Fibroblast of skin of left quadriceps (primary cell): ENCODE measurements at regions not wholly inside any gene's neighbourhood (a gene's known extent, or its start where the extent isn't known, plus 50 kb on each side); places are given as distances from the start of the nearest gene placed in this dataset.
"Not testable (repeated sequence)": the region's sequence is repeated elsewhere in the genome, so short reads cannot be mapped to it uniquely, and the experiment has no call there.

ENCODE experiments used
- DNase-seq, 2 experiments: peaks; one replicate each; pipeline ENCODE4 v3.0.0-alpha.2; 2013; ENCODE audit warnings: low read depth in 2 of 2

DNA sequence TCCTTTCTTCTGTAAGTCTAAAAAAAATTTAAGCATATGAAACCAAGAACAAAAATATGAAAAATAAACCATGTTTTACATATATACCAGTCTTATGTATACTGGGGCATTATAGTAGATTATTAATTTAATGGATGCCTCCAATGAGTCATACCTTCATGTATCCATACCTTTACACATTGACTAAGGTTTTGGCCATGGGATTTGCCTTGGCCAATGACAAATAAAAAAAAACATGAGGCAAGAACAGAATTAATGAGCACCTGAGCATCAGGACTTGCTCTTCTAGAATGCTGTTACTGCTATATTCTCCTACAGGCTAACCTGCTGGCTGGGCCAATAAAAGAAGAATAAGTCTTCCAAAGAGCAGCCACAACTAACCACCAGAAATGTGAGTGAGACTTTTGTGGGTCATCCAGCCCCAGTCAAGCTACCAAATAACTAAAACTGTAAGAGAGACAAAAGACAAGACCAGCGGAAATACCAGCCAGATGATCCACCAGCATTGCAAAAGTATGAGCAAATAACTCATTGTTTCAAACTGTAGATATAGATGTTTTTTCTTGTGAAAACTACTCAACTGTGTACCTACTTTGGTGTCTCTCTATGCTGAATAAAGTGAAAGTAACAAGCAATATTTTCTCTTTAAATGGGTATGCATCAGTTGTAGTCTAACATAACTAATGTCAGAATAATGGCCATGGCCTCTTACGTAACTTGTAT, 749.6 kb upstream of the VRK2 start:
- DNase-seq: no peak

- DNase-seq: no peak
Measured at GRCh38 chr2:57313678-57314077, 732.9 kb upstream of the VRK2 start.

GRCh38 chr2:57314682-57315081, 731.9 kb upstream of the VRK2 start:
- no peak for DNase-seq

- peak in 1 of 2 experiments; percentile 4 for DNase-seq
Measured at GRCh38 chr2:57330447-57330846, 716.2 kb upstream of the VRK2 start.

- DNase-seq: no peak
Measured at GRCh38 chr2:57333221-57333620, 713.4 kb upstream of the VRK2 start.

DNA sequence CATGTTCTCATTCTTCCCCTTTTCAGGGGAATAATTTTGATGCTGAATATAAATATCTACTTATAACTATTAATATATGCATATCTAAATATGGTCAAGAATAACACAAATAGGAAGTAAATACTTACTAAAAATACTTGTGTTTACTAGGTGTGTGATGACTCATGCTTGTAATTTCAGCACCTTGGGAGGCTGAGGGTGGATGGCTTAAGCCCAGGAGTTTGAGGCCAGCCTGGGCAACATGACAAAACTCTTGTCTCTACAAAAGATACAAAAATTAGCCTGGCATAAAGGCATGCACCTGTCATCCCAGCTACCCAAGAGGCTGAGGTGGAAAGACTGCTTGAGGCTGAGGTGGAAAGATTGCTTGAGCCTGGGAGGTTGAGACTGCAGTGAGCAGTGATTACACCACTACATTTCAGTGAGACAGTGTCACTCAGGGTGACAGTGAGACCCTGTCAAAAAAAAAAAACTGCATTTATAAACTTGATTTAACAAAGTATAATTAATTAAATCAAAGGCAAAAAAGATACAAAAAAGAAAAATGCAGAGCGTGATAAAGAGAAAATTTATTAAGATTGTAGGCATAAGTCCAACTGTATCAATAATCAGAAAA, 703.1 kb upstream of the VRK2 start:
- DNase-seq: no peak

DNA sequence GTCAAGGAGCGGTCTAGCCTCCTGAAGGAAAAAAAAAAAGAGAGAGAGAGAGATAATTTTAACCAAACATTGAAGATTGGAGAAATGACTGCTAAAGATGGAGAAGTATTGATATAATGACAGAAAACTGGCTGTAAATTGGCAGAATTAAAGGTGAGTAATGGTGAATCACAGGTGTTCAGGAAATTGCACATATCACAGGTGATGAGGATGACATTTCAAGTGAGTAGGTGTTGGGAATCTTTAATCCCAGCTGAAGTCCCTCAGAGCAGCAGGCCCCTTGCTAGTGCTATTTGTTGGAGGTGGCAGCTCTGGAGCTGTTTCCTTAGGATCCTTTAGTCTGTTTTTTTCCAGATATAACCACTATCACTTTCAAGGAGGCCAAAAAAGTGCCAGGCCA, 678.4 kb upstream of the VRK2 start:
- no peak for DNase-seq

- no peak for DNase-seq
Measured at GRCh38 chr2:57370882-57371585, 675.6 kb upstream of the VRK2 start.

GRCh38 chr2:57372237-57372984, 674.2 kb upstream of the VRK2 start:
- no peak for DNase-seq

GRCh38 chr2:57373530-57373929, 673.1 kb upstream of the VRK2 start:
- peak; percentile 71 to 78 for DNase-seq

GRCh38 chr2:57376985-57377384, 669.6 kb upstream of the VRK2 start:
- DNase-seq: no peak

DNA sequence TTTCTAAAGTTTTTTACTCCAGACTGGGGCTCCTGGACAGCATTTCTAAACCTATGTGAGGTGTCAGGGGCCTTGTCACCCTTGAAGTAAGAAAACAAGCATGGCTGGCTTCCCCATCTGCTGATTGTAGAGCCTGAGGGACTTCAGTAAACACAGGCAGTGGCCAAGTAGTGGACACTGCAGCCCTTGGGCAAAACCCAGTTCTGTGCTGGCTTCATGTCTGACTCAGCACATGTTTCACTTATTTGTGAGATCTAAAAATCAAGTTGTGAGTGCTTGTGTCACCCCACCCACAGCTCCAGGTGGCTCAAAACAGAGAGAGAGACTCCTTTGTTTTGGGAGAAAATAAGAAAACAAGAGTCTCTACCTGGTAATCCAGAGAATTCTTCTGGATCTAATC, 660.3 kb upstream of the VRK2 start:
- DNase-seq: no peak

GRCh38 chr2:57396355-57397098, 650.1 kb upstream of the VRK2 start:
- DNase-seq: no peak

DNA sequence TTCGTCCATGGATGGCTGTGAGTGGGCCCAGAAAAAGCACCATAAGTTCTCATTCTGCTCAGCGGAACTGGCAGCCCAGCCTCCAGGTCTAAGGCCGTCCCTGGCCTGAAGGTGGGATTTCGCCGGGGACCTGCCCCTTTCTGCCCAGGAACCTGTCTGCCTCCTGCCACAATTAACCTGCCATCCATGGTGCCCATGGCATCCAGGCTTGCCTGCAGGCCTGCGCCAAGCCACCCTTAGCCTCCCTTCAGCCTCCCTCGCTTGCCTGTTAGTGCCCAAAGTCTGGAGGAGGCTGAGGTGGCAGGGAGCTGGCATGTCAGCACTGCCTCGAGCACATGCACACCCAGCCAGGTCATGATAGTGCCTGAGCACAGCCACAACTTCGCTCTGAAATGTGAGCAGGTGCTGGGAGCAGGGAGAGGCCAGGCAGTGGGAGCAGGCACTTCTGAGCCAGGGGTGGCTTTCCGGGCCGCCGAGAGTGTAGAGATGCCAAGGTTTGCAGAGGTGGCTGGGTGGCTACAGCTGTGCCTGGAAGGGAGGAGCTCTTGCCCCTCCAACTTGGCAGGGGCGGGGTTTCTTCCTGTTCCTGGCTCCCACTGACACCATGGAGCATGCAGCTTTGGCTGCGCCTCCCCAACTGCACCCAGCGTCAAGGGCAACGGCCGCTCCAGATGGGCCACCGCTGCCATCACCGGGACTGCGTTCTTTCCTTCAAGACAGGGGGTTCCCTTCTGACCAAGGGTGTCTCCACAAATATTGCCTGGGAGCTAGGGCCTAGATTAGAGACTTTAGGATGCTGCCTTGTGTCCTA, 648.9 kb upstream of the VRK2 start:
- no peak for DNase-seq

GRCh38 chr2:57399057-57399456, 647.5 kb upstream of the VRK2 start:
- DNase-seq: no peak

DNA sequence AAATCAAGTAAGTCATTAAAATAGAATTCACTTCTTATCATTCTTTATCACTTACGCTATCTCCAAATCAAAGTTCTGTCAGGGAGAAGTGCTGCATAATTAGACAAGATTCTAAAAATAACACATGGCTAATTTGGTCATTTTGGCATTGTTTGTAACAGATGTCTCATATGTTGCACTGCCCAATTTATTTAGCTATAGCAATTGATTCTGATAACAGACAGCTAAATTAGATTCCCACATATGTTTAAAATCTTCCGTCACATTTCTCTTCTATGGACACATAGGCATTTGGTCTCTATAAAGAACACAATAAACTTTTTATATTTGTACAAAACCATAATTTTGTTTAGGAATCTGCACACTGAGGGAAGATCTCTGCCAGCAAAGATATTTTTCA, 644.5 kb upstream of the VRK2 start:
- DNase-seq: no peak

- no peak for DNase-seq
Measured at GRCh38 chr2:57402755-57403154, 643.9 kb upstream of the VRK2 start.

GRCh38 chr2:57407772-57408201, 638.8 kb upstream of the VRK2 start:
- no peak for DNase-seq

DNA sequence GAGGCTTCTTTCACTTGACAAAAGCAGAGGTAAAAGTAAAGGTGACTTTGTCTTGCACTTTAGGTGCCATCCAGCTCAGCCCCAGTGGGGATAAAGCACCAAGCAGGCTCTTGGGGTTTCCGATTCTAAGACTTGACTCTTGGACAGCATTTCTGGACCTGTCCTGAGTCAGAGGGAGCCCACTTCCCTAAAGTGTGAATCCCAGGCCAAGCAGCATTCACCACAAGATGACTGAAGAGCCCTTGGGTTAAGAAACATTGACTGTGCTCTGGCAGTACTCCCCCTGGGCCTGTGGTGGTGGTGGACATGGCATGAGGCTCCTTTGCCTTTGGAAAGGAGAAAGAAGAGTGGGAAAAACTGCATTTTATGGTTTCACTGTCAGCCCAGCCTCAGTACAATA, 638.0 kb upstream of the VRK2 start:
- no peak for DNase-seq

GRCh38 chr2:57417007-57417406, 629.6 kb upstream of the VRK2 start:
- no peak for DNase-seq

DNA sequence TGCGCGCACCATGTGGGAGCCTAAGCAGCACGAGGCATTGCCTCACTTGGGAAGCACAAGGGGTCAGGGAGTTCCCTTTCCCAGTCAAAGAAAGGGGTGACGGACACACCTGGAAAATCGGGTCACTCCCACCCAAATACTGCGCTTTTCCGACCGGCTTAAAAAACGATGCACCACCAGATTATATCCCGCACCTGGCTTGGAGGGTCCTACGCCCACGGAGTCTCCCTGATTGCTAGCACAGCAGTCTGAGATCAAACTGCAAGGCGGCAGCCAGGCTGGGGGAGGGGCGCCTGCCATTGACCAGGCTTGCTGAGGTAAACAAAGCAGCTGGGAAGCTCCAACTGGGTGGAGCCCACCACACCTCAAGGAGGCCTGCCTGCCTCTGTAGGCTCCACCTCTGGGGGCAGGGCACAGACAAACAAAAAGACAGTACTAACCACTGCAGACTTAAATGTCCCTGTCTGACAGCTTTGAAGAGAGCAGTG, 627.7 kb upstream of the VRK2 start:
- not testable (repeated sequence) for DNase-seq
